Ovary (tissue), 7 donors: ENCODE measurements at regions not wholly inside any gene's neighbourhood (a gene's known extent, or its start where the extent isn't known, plus 50 kb on each side); places are given as distances from the start of the nearest gene placed in this dataset.

Experiments used
- DNase-seq, 5 donors: peaks; one replicate each; pipeline ENCODE4 v3.0.0-alpha.2; 2019 to 2020
- H3K27ac ChIP-seq, 2 donors: fragments of 200-600 bp; one replicate each; pipeline versions ENCODE4 v1.5.1 to v1.8.0; 2019 to 2022
- H3K27me3 ChIP-seq: fragments of 200-600 bp; one replicate; pipeline ENCODE4 v1.8.0; 2022
- H3K36me3 ChIP-seq: fragments of 200-600 bp; sonication (generic); one replicate; pipeline ENCODE4 v1.5.1; 2019
- H3K4me1 ChIP-seq: one replicate; pipeline ENCODE4 v1.8.1; 2013; ENCODE audit warnings: mild to moderate bottlenecking, moderate library complexity; ENCODE audit not compliant: insufficient read depth
- H3K4me3 ChIP-seq: fragments of 200-600 bp; sonication (generic); one replicate; pipeline ENCODE4 v1.5.1; 2017
- H3K9me3 ChIP-seq, 2 donors: fragments of 200-600 bp in 1 of 2; sonication (generic) in 1 of 2; one replicate each; pipeline versions ENCODE4 v1.5.1 to v1.8.1; 2013 to 2019; ENCODE audit warnings: mild to moderate bottlenecking in 1 of 2, moderate library complexity in 1 of 2
- EP300 ChIP-seq: sonication (generic); formaldehyde crosslinking; IDR thresholded peaks from one replicate; pipeline ENCODE4 v1.6.1; 2017; ENCODE audit warnings: antibody characterized with exemption
- POLR2A ChIP-seq: fragments of 450-650 bp; IDR thresholded peaks from one replicate; pipeline ENCODE4 v1.6.1; 2017; ENCODE audit warnings: antibody characterized with exemption, mild to moderate bottlenecking, moderate library complexity
- WGBS, 3 donors: extraction: QIAGEN DNeasy Blood & Tissue Kit in 1 of 3; methylation state at CpG; one replicate each; pipeline versions ENCODE4 v1.1.5 to v1.1.7; 2013 to 2017; 5-methylcytosine and 5-hydroxymethylcytosine counted together
- intact Hi-C, 4 donors: fragments of 100-400 bp; cut with DNase I; formaldehyde crosslinking; loops; one replicate each; pipeline versions ENCODE4 v1.11.0 to v1.15.1; 2022 to 2023
- TF ChIP-seq, protein P1 (sequence below), 3 donors: fragments of 450-650 bp in 2 of 3; fragments of 200-600 bp in 1 of 3; IDR thresholded peaks; one replicate each; pipeline versions ENCODE4 v1.5.1 to v1.8.0; 2016 to 2022; ENCODE audit warnings: antibody characterized with exemption in 3 of 3, mild to moderate bottlenecking in 1 of 3
- donor health status: DM: no; HTN: no; CAD: no; lungs with moderate emphysema.
- donor health status: DM: no; HTN: no; CAD: no.
- donor health status: Bipolar disorder and iron deficiency.
- donor health status: DM: no; HTN: no; CAD: no.
- donor health status: DM: yes; HTN: yes; CAD: no.

GRCh38 chr1:80922906-80923305 lies 877.8 kb upstream of the ADGRL2 start:
- TF ChIP-seq EP300, result no peak
- no peak for TF ChIP-seq POLR2A
- TF ChIP-seq, protein P1, sequence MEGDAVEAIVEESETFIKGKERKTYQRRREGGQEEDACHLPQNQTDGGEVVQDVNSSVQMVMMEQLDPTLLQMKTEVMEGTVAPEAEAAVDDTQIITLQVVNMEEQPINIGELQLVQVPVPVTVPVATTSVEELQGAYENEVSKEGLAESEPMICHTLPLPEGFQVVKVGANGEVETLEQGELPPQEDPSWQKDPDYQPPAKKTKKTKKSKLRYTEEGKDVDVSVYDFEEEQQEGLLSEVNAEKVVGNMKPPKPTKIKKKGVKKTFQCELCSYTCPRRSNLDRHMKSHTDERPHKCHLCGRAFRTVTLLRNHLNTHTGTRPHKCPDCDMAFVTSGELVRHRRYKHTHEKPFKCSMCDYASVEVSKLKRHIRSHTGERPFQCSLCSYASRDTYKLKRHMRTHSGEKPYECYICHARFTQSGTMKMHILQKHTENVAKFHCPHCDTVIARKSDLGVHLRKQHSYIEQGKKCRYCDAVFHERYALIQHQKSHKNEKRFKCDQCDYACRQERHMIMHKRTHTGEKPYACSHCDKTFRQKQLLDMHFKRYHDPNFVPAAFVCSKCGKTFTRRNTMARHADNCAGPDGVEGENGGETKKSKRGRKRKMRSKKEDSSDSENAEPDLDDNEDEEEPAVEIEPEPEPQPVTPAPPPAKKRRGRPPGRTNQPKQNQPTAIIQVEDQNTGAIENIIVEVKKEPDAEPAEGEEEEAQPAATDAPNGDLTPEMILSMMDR (IDR thresholded peaks at IDR 0.05), result no peak
- 81 to 84% (median 83%) methylated on average over 1 of the region's 1 CpG for WGBS, 3 donors

GRCh38 chr1:80919426-80919825 lies 881.3 kb upstream of the ADGRL2 start:
- intact Hi-C loops, result no loop called here
- TF ChIP-seq EP300 (no peak), POLR2A (no peak)
- TF ChIP-seq, protein P1 (IDR thresholded peaks at IDR 0.05), result no peak
- no peaks in the 10 kb centered on the region for H3K4me1 ChIP-seq
- no peak overlapping the region for H3K4me3 ChIP-seq
- DNase-seq, result no peak
- no peaks in the 10 kb centered on the region for H3K27me3 ChIP-seq
- H3K27ac ChIP-seq, result no peak overlapping the region
- 91 to 94% (median 92%) methylated on average over 6 of the region's 6 CpGs for WGBS, 3 donors
- no peaks in the 10 kb centered on the region for H3K9me3 ChIP-seq
- no peaks in the 10 kb centered on the region for H3K36me3 ChIP-seq

More at GRCh38 chr1:80922906-80923305, 877.8 kb upstream of the ADGRL2 start:
- no peaks in the 10 kb centered on the region for H3K27me3 ChIP-seq
- H3K9me3 ChIP-seq, result no peaks in the 10 kb centered on the region
- no peaks in the 10 kb centered on the region for H3K4me1 ChIP-seq
- no peaks in the 10 kb centered on the region for H3K36me3 ChIP-seq
- no peak overlapping the region for H3K4me3 ChIP-seq
- no peak for DNase-seq
- no peak overlapping the region for H3K27ac ChIP-seq
- intact Hi-C loops, result no loop called here

DNA sequence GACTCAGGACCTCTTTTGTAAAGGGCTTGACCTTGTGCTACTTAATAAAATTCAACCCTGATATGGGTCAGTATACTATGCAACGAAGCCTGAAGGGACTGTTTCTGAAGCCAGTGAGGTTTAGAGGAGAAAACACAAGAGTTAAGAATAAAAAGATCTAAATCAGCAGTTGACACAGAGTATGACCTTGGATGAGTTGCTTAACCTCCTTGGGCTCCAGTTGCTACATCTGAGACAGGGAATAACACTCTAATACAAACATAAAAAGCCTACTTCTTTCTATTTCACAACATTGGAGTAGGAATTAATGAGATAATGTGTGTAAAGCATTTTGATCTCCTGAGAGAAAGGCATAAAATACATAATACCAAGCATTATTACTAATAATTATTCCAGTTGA lies 882.4 kb upstream of the ADGRL2 start:
- Histone ChIP-seq H3K4me1 (no peaks in the 10 kb centered on the region), H3K27me3 (no peaks in the 10 kb centered on the region), H3K4me3 (no peak overlapping the region), H3K36me3 (no peaks in the 10 kb centered on the region), H3K27ac (no peak overlapping the region), H3K9me3 (no peaks in the 10 kb centered on the region)
- intact Hi-C loops, result no loop called here
- no peak for DNase-seq
- WGBS, 3 donors, result 23 to 85% (median 45%) methylated on average over 1 of the region's 1 CpG
- TF ChIP-seq, protein P1 (IDR thresholded peaks at IDR 0.05), result no peak
- TF ChIP-seq POLR2A, result no peak
- TF ChIP-seq EP300, result no peak

- TF ChIP-seq EP300 (no peak), POLR2A (no peak)
- TF ChIP-seq, protein P1 (IDR thresholded peaks at IDR 0.05), result no peak
- WGBS, 3 donors, result 46 to 60% (median 59%) methylated on average over 2 of the region's 2 CpGs
- intact Hi-C loops, result no loop called here
- H3K9me3 ChIP-seq, result no peaks in the 10 kb centered on the region
- no peaks in the 10 kb centered on the region for H3K4me1 ChIP-seq
- no peaks in the 10 kb centered on the region for H3K36me3 ChIP-seq
- DNase-seq, result no peak
- no peak overlapping the region for H3K27ac ChIP-seq
- no peak overlapping the region for H3K4me3 ChIP-seq
- no peaks in the 10 kb centered on the region for H3K27me3 ChIP-seq
Observed at GRCh38 chr1:80917826-80918225, 882.9 kb upstream of the ADGRL2 start.

- TF ChIP-seq, protein P1 (IDR thresholded peaks at IDR 0.05), result no peak
- TF ChIP-seq POLR2A (no peak), EP300 (no peak)
- no peaks in the 10 kb centered on the region for H3K36me3 ChIP-seq
- no peaks in the 10 kb centered on the region for H3K27me3 ChIP-seq
- H3K9me3 ChIP-seq, result no peaks in the 10 kb centered on the region
- H3K27ac ChIP-seq, result no peak overlapping the region
- intact Hi-C loops, result no loop called here
- WGBS, 3 donors, result 41 to 60% (median 50%) methylated on average over 1 of the region's 1 CpG
- DNase-seq, result no peak
- no peaks in the 10 kb centered on the region for H3K4me1 ChIP-seq
- no peak overlapping the region for H3K4me3 ChIP-seq
Observed at GRCh38 chr1:80917225-80917624, 883.5 kb upstream of the ADGRL2 start.
